ENCODE measurements at regions not wholly inside any gene's neighbourhood (a gene's known extent, or its start where the extent isn't known, plus 50 kb on each side); places are given as distances from the start of the nearest gene placed in this dataset.

- TF ChIP-seq, protein P1, sequence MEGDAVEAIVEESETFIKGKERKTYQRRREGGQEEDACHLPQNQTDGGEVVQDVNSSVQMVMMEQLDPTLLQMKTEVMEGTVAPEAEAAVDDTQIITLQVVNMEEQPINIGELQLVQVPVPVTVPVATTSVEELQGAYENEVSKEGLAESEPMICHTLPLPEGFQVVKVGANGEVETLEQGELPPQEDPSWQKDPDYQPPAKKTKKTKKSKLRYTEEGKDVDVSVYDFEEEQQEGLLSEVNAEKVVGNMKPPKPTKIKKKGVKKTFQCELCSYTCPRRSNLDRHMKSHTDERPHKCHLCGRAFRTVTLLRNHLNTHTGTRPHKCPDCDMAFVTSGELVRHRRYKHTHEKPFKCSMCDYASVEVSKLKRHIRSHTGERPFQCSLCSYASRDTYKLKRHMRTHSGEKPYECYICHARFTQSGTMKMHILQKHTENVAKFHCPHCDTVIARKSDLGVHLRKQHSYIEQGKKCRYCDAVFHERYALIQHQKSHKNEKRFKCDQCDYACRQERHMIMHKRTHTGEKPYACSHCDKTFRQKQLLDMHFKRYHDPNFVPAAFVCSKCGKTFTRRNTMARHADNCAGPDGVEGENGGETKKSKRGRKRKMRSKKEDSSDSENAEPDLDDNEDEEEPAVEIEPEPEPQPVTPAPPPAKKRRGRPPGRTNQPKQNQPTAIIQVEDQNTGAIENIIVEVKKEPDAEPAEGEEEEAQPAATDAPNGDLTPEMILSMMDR (IDR thresholded peaks at IDR 0.05; ENCODE audit: low read length): no peak
- TF ChIP-seq EZH2 (optimal IDR thresholded peaks at IDR 0.05; ENCODE audit: low read depth, low read length): no peak
These were observed 273.8 kb upstream of the IRX4 start for GRCh38 chr5:2156358-2157059.
